ENCODE measurements at regions not wholly inside any gene's neighbourhood (a gene's known extent, or its start where the extent isn't known, plus 50 kb on each side); places are given as distances from the start of the nearest gene placed in this dataset.

GRCh38 chr2:223692191-223692947 lies 90.2 kb upstream of the SCG2 start:
- intact Hi-C loops (cut with DNase I): loop anchor here (2.0 kb wide), 1 partner anchor 30 kb away; no protein-coding TSS in a partner anchor
- Histone ChIP-seq H3K4me3 (no peak overlapping the region), H3K27me3 (replicated peaks; ENCODE audit: insufficient read depth) (no peaks in the 10 kb centered on the region), H3K4me1 (replicated peaks) (no peaks in the 10 kb centered on the region), H3K9me3 (no peaks in the 10 kb centered on the region), H3K27ac (no peak overlapping the region), H3K36me3 (no peaks in the 10 kb centered on the region)
- no peak for DNase-seq (ENCODE audit: low spot score)
- no peak for TF ChIP-seq POLR2A (IDR thresholded peaks at IDR 0.05)
- TF ChIP-seq POLR2AphosphoS5 (IDR thresholded peaks at IDR 0.05): no peak
- TF ChIP-seq CTCF (IDR thresholded peaks at IDR 0.05): peak in 3 of 4 experiments; percentile 31 to 60 (median 33)
- 45% methylated on average over 13 of the region's 13 CpGs for WGBS

GRCh38 chr2:223688094-223688835 lies 86.1 kb upstream of the SCG2 start:
- Histone ChIP-seq H3K4me3 (no peak overlapping the region), H3K27me3 (replicated peaks; ENCODE audit: insufficient read depth) (no peaks in the 10 kb centered on the region), H3K9me3 (no peaks in the 10 kb centered on the region), H3K36me3 (no peaks in the 10 kb centered on the region), H3K4me1 (replicated peaks) (no peaks in the 10 kb centered on the region), H3K27ac (no peak overlapping the region)
- 28% methylated on average over 4 of the region's 4 CpGs for WGBS
- DNase-seq (ENCODE audit: low spot score): no peak
- TF ChIP-seq CTCF (IDR thresholded peaks at IDR 0.05) (no peak), POLR2A (IDR thresholded peaks at IDR 0.05) (no peak), POLR2AphosphoS5 (IDR thresholded peaks at IDR 0.05) (no peak)
- intact Hi-C loops (cut with DNase I): no loop called here

- H3K27me3 ChIP-seq (replicated peaks; ENCODE audit: insufficient read depth): no peaks in the 10 kb centered on the region
- H3K27ac ChIP-seq: no peak overlapping the region
- no peak overlapping the region for H3K4me3 ChIP-seq
- no peaks in the 10 kb centered on the region for H3K36me3 ChIP-seq
- no peaks in the 10 kb centered on the region for H3K4me1 ChIP-seq (replicated peaks)
- TF ChIP-seq POLR2AphosphoS5 (IDR thresholded peaks at IDR 0.05) (no peak), CTCF (IDR thresholded peaks at IDR 0.05) (no peak), POLR2A (IDR thresholded peaks at IDR 0.05) (no peak)
- 55% methylated on average over 3 of the region's 3 CpGs for whole genome bisulfite sequencing
- DNase-seq (ENCODE audit: low spot score): no peak
- intact Hi-C loops (cut with DNase I): no loop called here
- H3K9me3 ChIP-seq: no peaks in the 10 kb centered on the region
Measured at GRCh38 chr2:223681125-223681524, 79.0 kb upstream of the SCG2 start.

GRCh38 chr2:223674998-223675609 lies 72.9 kb upstream of the SCG2 start:
- TF ChIP-seq CTCF (IDR thresholded peaks at IDR 0.05) (peak in 2 of 4 experiments; percentile 16 to 32), POLR2A (IDR thresholded peaks at IDR 0.05) (no peak)
- DNase-seq (ENCODE audit: low spot score): no peak
- H3K27ac ChIP-seq: no peak overlapping the region
- H3K27me3 ChIP-seq (replicated peaks; ENCODE audit: insufficient read depth): no peaks in the 10 kb centered on the region
- WGBS: 58% methylated on average over 5 of the region's 5 CpGs
- intact Hi-C loops (cut with DNase I): no loop called here
- no peaks in the 10 kb centered on the region for H3K4me1 ChIP-seq (replicated peaks)
- no peak overlapping the region for H3K4me3 ChIP-seq
- no peaks in the 10 kb centered on the region for H3K36me3 ChIP-seq
- H3K9me3 ChIP-seq: no peaks in the 10 kb centered on the region
